HG02642 (cell line): ENCODE measurements at regions not wholly inside any gene's neighbourhood (a gene's known extent, or its start where the extent isn't known, plus 50 kb on each side); places are given as distances from the start of the nearest gene placed in this dataset.
"Not testable (repeated sequence)": the region's sequence is repeated elsewhere in the genome, so short reads cannot be mapped to it uniquely, and the experiment has no call there.

Source experiments
- ATAC-seq: cut with Tn5 transposase; IDR thresholded peaks from one replicate; pipeline ENCODE4 v1.9.1; 2021; ENCODE audit warnings: mild to moderate bottlenecking; ENCODE audit not compliant: unreplicated experiment, poor library complexity

DNA sequence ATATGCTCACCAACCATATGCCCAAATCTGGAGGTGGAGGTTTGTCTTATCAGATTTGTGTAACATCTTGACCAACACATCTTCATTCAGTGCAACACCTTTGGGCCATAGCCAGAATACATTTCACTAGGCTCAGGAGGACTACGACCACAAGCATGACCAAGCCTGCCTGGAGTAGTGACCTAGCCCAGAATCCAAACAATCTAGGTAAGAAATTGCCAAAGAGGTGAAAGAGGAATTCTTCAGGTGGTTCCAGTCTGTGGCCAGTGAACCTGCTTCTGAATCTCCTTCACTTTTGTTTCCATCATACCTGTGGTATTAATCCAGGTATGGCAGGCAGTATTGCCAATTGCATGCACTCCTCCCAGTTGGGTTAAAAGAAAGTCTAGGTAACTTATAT is 112.8 kb upstream of the RAB18 start:
- no peak for ATAC-seq

DNA sequence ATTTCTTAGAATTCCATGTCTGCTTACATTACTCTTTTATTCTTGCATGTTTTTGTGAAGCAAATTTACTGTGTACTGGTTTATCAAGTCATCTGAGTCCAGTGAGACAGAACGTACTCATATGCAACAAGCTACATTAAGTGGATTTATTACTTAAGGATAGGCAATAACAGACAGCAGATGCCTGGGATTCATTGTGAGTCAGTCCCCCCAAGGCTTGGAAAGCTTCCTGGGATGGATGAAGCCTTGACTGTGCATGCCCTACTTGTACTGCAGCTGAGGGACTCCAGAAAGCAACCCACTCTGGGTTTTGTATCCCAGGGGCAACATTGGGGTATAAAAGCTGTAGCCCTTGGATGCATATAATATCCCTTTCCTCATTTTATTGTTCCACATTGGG is 113.4 kb upstream of the RAB18 start:
- no peak for ATAC-seq

DNA sequence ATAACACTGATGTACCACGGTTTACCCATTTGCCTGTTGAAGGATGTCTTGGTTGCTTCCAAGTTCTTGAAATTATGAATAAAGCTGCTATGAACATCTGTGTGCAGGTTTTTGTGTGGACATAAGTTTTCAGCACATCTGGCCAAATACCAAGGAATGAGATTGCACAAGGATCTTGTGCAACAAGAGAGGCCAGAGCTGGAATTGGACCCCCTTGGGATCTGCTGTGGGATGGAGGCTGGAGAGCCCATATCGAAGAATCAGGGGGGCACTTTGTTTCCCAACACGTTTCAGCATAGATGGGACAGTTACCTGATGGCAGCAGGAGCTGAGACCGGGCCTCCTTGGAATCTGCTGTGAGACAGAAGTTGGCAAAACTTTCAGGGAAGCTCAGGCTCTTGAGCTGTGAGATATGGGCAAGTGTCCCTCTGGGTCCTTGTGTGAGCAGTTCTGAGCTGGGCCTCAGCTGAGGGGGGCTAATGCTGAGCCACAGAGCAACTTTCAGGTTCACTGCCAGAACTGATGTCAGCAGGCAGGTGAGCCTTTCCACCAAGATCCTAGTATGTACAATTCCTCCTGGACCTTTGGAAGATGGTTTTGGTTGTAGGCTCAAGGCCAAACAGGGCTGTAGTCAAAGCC is 115.2 kb upstream of the RAB18 start:
- ATAC-seq = no peak

DNA sequence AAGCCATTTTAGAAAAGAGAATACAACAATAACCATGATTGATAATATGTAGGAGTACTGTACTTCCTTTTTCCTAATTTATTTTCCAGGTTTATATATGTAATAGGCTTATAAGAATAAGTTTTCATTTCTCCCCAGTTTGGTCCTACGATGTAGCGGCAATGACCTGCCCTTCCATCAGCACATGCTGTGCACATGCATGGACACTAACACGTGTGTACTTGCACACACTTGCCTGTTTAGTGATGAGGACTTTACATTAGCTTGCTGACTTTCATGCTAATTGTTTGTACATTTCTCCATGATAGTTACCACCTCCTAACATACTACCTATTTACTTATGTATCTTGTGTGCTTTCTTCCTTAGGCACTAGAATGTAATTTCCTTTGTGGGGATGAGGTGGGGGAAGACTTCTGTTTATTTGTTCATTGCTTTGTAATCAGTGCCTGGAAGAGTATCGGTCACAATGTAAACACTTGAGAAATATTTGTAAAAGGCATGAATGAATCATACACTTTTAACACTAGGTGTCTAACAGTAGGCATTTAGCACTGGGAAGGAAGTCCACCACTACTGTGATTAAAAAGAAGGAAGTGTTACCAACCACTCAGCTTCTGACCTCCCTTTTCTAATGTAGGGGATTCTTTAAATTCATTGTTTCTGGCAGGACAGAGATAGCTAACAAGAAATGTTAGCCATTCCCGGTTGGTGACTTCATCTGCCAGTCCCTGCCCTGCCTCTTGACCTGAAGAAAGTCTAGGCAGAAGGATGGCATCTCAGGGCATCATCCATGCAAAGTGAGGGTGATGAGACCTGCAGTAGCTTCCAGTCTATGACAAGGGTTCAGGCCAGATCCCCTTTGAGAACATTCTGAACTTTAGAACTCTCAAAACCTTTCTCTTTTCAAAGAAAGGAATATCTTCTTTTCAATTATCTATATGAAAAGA is 120.2 kb upstream of the RAB18 start:
- ATAC-seq = no peak

DNA sequence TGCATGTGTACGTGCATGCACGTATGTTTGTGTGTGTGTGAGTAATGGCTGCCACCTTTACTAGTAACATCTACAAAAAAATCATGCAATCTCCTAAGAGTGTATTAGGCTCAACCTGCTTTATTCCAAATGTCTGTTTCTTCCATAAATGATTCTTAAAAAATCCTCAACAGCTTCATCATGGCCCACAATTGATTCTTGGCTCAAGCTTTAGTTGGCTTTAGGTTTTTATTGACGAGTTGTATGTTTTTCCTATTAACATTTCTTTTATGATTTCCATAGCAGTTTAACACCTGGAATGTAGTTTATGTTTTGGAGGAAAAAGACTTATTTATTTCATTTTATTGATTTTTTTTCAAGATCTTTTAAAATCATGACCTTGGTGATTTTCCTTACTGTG is 121.9 kb upstream of the RAB18 start:
- ATAC-seq = no peak

DNA sequence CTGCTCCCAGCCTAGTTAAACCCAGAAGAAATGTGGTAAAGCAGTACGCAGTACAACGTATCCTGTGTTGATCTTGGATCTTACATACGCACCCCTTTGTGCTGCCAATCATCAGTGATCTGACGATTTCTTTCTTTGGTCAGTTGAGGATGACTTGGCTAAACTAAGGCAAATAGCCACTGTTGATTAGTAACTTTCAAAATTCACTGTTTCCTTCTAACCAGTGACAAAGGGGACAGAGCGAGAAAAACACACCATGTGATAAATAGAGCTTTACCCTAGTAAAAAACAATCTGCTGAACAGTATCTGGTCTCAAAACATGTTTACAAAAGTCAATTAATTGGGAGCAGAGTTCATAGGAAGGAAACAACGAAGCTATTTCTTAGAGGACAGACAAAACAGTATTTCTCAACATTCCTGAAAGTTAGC is 123.2 kb upstream of the RAB18 start:
- ATAC-seq = no peak

DNA sequence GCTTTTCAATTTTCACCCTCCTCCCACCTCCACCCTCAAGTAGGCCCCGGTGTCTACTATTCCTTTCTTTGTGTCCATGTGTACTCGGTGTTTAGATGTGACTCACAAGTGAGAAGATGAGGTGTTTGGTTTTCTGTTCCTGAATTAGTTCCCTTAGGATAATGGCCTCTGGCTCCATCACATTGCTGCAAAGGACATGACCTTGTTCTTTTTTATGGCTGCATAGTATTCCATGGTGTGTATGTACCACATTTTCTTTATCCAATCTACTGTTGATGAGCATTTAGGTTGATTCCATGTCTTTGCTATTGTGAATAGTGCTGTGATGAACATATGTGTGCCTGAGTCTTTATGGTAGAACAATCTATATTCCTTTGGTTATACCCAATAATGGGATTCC is 125.1 kb upstream of the RAB18 start:
- ATAC-seq = not testable (repeated sequence)

DNA sequence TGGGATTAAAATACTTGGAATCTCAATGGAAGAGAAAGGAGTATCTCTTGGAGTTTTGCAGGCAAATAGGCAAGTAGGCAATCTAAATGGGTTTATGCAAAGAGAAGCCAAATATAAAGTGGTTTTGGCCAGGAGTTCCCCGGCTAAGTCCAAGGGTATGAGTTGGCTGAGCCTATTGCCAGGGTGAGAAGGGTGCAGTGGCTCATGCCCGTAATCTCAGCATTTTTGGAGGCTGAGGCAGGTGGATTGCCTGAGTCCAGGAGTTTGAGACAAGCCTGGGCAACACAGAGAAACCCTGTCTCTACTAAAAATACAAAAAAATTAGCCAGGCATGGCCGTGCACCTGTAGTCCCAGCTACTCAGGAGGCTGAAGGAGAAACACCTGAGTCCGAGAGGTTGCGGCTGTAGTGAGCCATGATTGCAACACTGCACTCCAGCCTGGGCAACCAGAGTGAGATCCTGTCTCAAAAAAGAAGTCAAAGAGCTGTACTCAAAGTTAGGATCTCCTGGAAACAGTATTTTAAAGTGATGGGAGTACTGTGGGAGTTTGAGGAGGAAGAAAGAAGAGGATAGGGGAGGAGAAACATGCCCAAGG is 130.4 kb upstream of the RAB18 start:
- no peak for ATAC-seq

DNA sequence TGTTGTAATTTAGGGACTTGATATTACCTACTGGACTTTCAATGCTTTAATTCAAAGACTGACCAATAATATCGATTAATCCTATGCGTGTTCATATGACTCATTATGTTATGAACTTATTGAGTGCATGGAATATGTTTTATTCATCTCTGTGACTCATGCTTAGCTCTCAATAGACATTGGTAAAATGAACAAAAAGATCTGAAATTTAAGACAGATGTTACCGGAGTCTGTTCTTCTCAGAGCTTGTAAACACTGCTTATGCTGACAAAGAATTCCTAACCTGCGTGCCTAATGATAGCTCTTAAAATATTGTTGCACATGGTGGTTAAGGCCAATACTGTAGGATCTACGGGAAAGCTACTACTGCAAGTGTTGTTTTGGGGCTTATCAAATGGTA is 131.5 kb upstream of the ACBD5 start:
- ATAC-seq = no peak

DNA sequence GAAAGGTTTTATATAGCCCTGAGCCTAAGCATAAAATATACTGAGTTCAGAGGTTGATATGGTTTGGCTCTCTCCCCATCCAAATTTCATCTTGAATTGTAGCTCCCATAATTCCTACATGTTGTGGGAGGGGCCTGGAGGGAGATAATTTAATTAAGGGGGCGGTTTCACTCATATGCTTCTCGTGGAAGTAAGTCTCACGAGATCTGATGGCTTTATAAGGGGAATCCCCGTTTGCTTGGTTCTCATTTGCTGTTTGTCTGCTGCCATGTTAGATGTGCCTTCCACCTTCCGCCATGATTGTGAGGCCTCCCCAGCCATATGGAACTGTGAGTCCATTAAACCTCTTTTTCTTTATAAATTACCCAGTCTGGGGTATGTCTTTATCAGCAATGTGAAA is 130.8 kb upstream of the ACBD5 start:
- ATAC-seq = not testable (repeated sequence)

DNA sequence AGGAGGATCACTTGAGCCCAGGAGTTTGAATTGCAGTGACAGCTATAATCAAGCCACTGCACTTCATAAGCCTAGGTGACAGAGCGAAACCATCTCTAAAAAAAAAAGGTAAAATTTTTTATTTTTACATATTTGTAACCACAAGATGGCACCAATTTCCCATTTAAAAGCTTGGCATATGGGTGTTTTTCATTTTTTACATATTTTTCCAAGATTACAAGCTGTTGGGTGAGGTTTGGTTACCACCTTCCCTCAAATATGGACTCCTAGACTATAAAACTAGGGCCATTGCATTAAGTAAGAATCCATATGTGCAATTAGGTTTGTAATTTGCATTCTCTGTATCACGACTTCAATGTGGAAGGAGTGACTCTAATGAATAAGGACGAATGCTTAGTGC is 129.3 kb upstream of the ACBD5 start:
- ATAC-seq = no peak

DNA sequence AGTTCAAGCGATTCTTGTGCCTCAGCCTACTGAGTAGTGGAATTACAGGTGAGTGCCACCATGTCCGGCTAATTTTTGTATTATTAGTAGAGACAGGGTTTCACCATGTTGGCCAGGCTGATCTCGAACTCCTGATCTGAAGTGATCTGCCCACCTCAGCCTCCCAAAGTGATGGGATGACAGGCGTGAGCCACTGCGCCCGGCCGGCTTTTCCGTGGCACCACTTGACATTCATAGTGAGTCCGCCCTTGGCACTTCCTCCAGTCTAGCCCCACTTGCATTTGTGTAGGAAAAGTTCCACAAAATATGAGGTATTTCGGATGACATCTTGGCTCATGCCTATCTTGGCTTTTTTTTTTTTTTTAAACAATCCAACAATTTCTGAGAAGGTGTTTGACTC is 128.1 kb upstream of the ACBD5 start:
- no peak for ATAC-seq

DNA sequence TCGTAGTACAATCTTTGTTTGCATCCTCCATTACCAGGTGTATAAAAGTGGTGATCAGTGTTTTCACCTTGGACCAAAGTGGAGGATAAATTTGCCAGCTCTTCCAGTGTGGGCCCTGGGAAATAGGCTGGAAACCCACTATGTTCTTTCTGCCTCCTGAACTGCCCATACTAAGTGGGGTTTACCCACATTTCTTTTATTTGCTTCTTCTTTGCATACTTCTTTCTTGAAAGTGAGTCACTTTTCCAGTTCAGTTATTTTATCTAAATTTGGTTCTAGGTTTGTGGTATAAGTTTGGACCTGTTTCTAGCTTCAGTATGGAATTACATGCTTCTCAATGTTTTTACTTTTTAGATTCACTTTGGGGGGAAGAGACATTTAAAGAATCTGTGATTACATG is 126.2 kb upstream of the ACBD5 start:
- no peak for ATAC-seq

DNA sequence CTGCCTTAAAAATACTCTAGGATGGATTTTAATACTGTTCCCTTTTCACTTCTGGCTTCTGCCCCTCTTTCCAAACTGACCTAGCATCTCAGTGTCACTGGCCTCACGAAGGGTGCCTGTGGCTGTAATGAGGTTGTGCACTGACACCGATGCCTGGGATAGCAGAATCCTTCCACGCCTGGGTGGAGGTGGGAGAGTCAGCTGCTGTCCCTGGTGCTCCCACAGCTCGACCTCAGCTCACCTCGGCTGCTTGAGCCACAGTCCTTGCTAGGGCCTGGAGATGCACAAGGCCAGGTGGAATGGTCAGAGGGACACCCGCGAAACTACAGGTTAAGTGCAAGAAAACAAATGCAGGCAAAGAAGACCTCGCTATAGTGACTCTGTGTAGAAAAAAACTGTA is 123.4 kb upstream of the ACBD5 start:
- no peak for ATAC-seq

DNA sequence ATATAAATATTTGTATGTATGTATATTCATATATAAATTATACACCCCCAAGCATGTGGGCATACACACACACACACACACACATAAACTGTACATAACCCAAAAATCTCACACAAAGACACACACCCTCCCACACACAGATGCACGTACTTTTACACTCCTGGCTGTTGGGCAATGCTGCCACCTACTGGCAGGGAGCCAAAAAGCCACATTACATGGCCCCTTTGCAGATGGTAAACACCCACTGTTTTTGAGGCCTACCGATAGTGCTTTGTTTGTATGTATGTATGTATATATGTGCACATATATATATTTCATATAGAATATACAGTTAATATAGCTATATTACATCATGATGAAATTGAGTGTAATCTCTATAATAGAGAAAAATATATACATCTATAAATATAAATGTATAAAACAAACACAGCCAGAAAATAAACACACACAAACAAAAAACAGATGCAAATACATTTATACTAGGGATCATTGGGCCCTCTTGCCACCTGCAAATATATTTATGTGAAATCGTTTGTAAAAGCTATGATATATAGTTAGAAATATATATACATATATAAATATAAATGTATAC is 120.1 kb upstream of the ACBD5 start:
- peak; percentile 88 for ATAC-seq

DNA sequence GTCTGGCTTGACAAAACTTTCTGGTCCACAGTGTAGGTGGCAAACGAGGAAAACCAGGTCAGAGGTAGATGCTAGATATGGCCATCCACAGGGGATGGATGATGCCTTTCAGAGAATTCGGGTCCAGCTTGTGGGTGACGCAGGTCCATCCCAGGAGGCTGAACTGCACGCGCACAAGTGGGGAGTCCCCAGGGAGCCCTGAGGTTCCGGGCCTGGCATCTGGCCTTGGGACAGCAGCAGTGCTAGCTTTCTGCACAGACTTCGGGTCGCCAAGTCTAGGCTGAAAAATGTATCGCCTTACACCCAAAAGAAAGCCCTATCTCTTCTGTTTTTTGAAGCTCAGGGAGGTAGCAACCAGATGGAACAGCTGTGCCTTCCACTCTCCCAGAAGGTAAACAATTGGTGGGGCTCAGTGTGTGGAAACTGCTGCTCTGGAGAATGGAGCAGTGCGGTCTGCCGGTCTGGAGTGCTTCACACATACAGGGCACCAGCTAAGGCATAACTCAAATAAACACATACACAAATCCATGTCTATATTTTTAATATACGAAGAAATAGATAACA is 119.3 kb upstream of the ACBD5 start:
- no peak for ATAC-seq

DNA sequence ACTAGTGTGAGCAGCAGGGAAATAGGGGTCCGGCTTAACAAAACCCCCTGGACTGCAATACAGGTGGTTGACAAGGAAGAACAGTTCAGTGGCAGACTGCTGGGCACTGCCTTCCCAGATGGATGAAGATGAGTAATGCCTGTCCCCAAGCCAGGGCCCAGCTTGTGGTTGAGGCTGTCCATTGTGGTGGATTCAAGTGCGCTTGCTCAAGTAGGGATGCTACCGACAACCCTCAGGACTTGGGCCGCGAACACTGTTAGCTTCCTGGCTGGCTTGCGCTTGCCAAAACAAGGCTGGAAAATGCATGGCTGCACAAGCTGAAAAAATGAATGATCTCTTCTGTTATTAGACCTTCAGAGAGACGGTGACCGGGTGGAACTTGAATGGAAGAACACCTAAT is 116.1 kb upstream of the ACBD5 start:
- no peak for ATAC-seq

DNA sequence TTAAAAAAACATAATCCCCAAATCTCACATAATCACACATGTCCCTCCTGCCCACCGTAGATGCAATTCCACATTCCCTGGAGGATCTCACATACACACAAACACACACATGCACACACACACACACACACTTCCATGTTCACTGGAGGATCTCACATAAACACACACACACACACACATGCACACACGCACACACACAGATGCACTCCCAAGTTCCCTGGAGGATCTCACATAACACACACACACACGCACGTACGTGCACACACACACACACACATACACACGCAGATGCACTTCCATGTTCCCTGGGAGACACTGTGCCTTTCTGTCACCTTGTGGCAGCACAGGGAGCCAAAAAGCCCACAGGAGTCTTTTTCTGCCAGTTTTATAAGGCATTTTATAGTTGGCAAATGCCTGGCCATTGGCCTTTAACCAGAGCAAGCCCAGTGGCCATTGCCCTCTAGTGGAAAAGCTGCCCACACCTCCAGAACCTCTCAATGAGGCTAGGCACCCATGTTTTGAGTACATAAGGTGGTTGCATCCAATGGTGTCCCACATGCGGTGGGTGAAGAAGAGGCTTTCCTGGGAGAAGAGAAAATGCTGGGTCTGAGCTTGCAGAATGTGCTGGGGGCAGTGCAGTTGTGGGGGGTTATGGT is 115.4 kb upstream of the ACBD5 start:
- ATAC-seq = no peak

DNA sequence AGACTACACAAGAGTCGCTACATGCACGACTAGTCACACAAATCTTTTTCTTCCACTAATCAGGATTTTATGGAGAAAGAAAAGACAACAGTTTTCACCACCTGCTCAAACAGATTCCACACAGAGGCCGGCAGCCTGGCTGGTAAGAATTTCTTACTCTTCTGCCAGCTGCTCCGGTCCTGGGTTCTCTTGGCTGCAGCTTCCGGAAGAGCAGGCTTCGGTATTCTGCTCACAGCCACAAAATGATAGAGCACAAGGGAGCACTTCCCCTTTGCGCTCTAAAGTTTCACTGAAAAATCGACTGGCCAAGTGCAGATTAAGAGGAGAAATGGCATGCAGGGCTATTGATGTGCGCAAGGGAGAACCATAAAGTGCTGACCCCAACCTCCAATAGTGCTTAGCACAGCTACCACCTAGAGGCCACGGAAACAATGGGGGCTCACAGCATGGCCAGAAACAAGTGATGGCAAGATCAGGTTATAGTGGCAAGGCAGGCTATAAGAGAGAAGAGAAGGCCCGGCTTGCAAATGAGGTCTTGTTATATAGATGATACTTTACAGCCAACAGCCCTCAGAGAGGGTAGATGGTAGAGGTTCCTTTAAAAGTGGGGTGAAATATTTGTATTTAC is 114.2 kb upstream of the ACBD5 start:
- peak; percentile 99 for ATAC-seq

DNA sequence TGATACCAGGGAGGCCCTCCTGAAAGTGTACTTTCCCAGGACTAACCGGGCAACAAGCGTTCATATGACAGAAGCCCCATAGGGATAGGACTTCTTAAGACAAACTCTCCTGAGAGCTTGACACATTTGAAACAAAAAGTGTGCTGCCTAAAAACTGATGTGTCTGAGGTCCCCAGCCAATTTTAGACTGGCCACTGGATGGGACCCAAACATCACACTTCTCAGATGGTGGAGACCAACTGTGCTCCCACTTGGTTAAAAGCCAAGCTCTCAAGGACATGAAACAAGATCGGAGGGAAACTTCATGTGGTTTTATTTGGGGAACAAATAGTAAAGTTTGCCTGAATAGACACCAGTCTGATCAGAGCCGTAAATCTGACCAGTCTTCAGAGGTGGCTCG is 113.5 kb upstream of the ACBD5 start:
- peak; percentile 4 for ATAC-seq
